H9 (cell line): ENCODE measurements at regions not wholly inside any gene's neighbourhood (a gene's known extent, or its start where the extent isn't known, plus 50 kb on each side); places are given as distances from the start of the nearest gene placed in this dataset.

Source experiments
- DNase-seq: peaks from one replicate; pipeline ENCODE4 v3.0.0-alpha.2; 2017
- H2AFZ ChIP-seq: one replicate; pipeline ENCODE4 v1.6.1; 2013; ENCODE audit warnings: mild to moderate bottlenecking, low read length, control low read depth, moderate library complexity
- H2AK5ac ChIP-seq: 2 replicates; pipeline ENCODE4 v1.6.1; 2013; ENCODE audit warnings: low read length, control low read depth, mixed read lengths; ENCODE audit not compliant: insufficient read length
- H2BK120ac ChIP-seq: one replicate; pipeline ENCODE4 v1.6.1; 2013; ENCODE audit warnings: low read depth, mild to moderate bottlenecking, low read length, control low read depth, inconsistent platforms; ENCODE audit not compliant: poor library complexity, severe bottlenecking
- H2BK12ac ChIP-seq: 2 replicates; pipeline ENCODE4 v1.6.1; 2013; ENCODE audit warnings: low read length, control low read depth, mixed read lengths, low read depth; ENCODE audit not compliant: insufficient read length
- H2BK15ac ChIP-seq: 2 replicates; pipeline ENCODE4 v1.6.1; 2013; ENCODE audit warnings: low read depth, low read length, control low read depth
- H2BK20ac ChIP-seq: one replicate; pipeline ENCODE4 v1.6.1; 2013; ENCODE audit warnings: low read depth, mild to moderate bottlenecking, low read length, control low read depth, inconsistent platforms; ENCODE audit not compliant: poor library complexity, severe bottlenecking
- H2BK5ac ChIP-seq: 2 replicates; pipeline ENCODE4 v1.6.1; 2013; ENCODE audit warnings: low read length, control low read depth, mixed read lengths; ENCODE audit not compliant: insufficient read length
- H3K14ac ChIP-seq: 2 replicates; pipeline ENCODE4 v1.6.1; 2013; ENCODE audit warnings: low read length, control low read depth; ENCODE audit not compliant: insufficient read depth
- H3K18ac ChIP-seq: 2 replicates; pipeline ENCODE4 v1.6.1; 2013; ENCODE audit warnings: low read depth, mild to moderate bottlenecking, mixed read lengths, low read length, control low read depth; ENCODE audit not compliant: insufficient read length
- H3K23ac ChIP-seq: 2 replicates; pipeline ENCODE4 v1.6.1; 2013; ENCODE audit warnings: low read length, control low read depth, mixed read lengths, low read depth; ENCODE audit not compliant: insufficient read length
- H3K23me2 ChIP-seq: 2 replicates; pipeline ENCODE4 v1.6.1; 2013; ENCODE audit warnings: low read depth, mild to moderate bottlenecking, mixed read lengths, low read length, control low read depth; ENCODE audit not compliant: insufficient read length, poor library complexity, severe bottlenecking
- H3K27ac ChIP-seq: 2 replicates; pipeline ENCODE4 v1.5.1; 2013; ENCODE audit warnings: low read length, control low read depth, mixed read lengths, low read depth; ENCODE audit not compliant: insufficient read length
- H3K27me3 ChIP-seq: 2 replicates; pipeline ENCODE4 v1.6.1; 2013; ENCODE audit warnings: low read length, control low read depth, inconsistent platforms; ENCODE audit not compliant: insufficient read depth
- H3K4ac ChIP-seq: 2 replicates; pipeline ENCODE4 v1.6.1; 2013; ENCODE audit warnings: low read depth, mild to moderate bottlenecking, control low read depth, inconsistent platforms, low read length, moderate library complexity
- H3K4me1 ChIP-seq: 2 replicates; pipeline ENCODE4 v1.6.1; 2013; ENCODE audit warnings: low read length, control low read depth, inconsistent platforms; ENCODE audit not compliant: insufficient read depth
- H3K4me2 ChIP-seq: 2 replicates; pipeline ENCODE4 v1.6.1; 2013; ENCODE audit warnings: low read length, control low read depth, mixed read lengths; ENCODE audit not compliant: insufficient read length, insufficient read depth
- H3K56ac ChIP-seq: 2 replicates; pipeline ENCODE4 v1.6.1; 2013; ENCODE audit warnings: low read depth, mild to moderate bottlenecking, mixed read lengths, low read length, control low read depth; ENCODE audit not compliant: insufficient read length
- H3K79me1 ChIP-seq: 2 replicates; pipeline ENCODE4 v1.6.1; 2013; ENCODE audit warnings: low read depth, mild to moderate bottlenecking, moderate library complexity, low read length, control low read depth, inconsistent platforms; ENCODE audit not compliant: insufficient read depth, poor library complexity, severe bottlenecking
- H3K79me2 ChIP-seq: 2 replicates; pipeline ENCODE4 v1.6.1; 2013; ENCODE audit warnings: low read length, control low read depth, inconsistent platforms; ENCODE audit not compliant: insufficient read depth
- H3K9ac ChIP-seq: 2 replicates; pipeline ENCODE4 v1.6.1; 2013; ENCODE audit warnings: low read length, control low read depth, mixed read lengths; ENCODE audit not compliant: insufficient read length; ENCODE audit errors: extremely low read depth
- H3K9me3 ChIP-seq: one replicate; pipeline ENCODE4 v1.6.1; 2013; ENCODE audit warnings: low read depth, low read length, inconsistent platforms; ENCODE audit not compliant: control insufficient read depth
- H3T11ph ChIP-seq: one replicate; pipeline ENCODE4 v1.6.1; 2013; ENCODE audit warnings: mild to moderate bottlenecking, low read length, control low read depth, inconsistent platforms
- H4K20me1 ChIP-seq: one replicate; pipeline ENCODE4 v1.6.1; 2013; ENCODE audit not compliant: control insufficient read depth, insufficient read length, insufficient read depth
- H4K5ac ChIP-seq: 2 replicates; pipeline ENCODE4 v1.6.1; 2013; ENCODE audit warnings: low read depth, mild to moderate bottlenecking, mixed read lengths, low read length, control low read depth; ENCODE audit not compliant: insufficient read length
- H4K8ac ChIP-seq: replicated peaks from 2 replicates; pipeline ENCODE4 v1.6.1; 2013; ENCODE audit warnings: low read length, control low read depth, mixed read lengths, low read depth; ENCODE audit not compliant: insufficient read length
- H4K91ac ChIP-seq: 2 replicates; pipeline ENCODE4 v1.6.1; 2013; ENCODE audit warnings: low read depth, mild to moderate bottlenecking, moderate library complexity, mixed read lengths, low read length, control low read depth; ENCODE audit not compliant: insufficient read length
- H3K27ac Mint-ChIP-seq, 3 experiments: 2 replicates in 2 of 3; 3 replicates in 1 of 3; pipeline ENCODE4 v1.8.0; 2020 to 2021; ENCODE audit warnings: mixed read lengths in 3 of 3, mild to moderate bottlenecking in 1 of 3, moderate library complexity in 1 of 3
- H3K27me3 Mint-ChIP-seq: 2 replicates; pipeline ENCODE4 v1.8.0; 2021; ENCODE audit warnings: low read depth, mild to moderate bottlenecking, moderate library complexity, mixed read lengths
- H3K36me3 Mint-ChIP-seq, 3 experiments: 2 replicates in 2 of 3; 3 replicates in 1 of 3; pipeline ENCODE4 v1.8.0; 2020 to 2021; ENCODE audit warnings: low read depth in 3 of 3, mixed read lengths in 3 of 3; ENCODE audit not compliant: insufficient read depth in 1 of 3
- H3K4me1 Mint-ChIP-seq, 2 experiments: 2 replicates each; pipeline ENCODE4 v1.8.0; 2020; ENCODE audit warnings: mixed read lengths in 2 of 2
- H3K4me3 Mint-ChIP-seq, 2 experiments: 2 replicates in 1 of 2; 3 replicates in 1 of 2; pipeline ENCODE4 v1.8.0; 2020 to 2021; ENCODE audit warnings: mild to moderate bottlenecking in 2 of 2, mixed read lengths in 2 of 2, moderate library complexity in 1 of 2
- H3K9me3 Mint-ChIP-seq, 2 experiments: 2 replicates in 1 of 2; 3 replicates in 1 of 2; pipeline ENCODE4 v1.8.0; 2020; ENCODE audit warnings: mild to moderate bottlenecking in 2 of 2, mixed read lengths in 2 of 2, moderate library complexity in 1 of 2
- WGBS: extraction: QIAGEN DNeasy Blood & Tissue Kit; methylation state at CpG from one replicate; pipeline ENCODE4 v1.1.7; 2013; ENCODE audit warnings: missing lambda C conversion rate, low lambda C conversion rate, mixed read lengths; ENCODE audit not compliant: insufficient read length; ENCODE audit errors: extremely low coverage; 5-methylcytosine and 5-hydroxymethylcytosine counted together
- TF ChIP-seq, protein P1 (sequence below): fragments of 200-600 bp; sonication (generic); conservative IDR thresholded peaks from 3 replicates; pipeline ENCODE4 v1.8.0; 2021; ENCODE audit warnings: antibody characterized with exemption, mild to moderate bottlenecking

DNA sequence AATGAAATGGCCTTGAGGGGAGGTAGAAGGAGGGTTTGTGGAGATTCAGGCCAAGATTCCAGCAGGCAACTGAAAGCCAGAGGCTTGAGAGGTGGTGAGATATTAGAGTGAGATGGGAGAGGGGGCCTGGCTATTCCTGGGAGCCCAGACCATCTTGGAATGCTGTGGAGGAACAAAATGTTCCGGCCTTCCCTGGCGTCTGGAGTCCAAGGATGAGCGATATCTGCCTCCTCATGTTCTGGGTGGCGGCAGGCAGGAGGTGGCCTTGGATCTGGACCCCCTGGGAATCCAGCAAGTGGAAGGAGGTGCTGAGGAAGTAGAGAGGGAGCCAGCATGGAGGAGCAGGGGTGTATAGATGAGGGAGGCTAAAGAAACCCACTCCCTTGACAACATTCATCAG, 335.9 kb downstream of the CYP26B1 start:
- Histone ChIP-seq H4K5ac (no peak overlapping the region), H3T11ph (no peak overlapping the region), H4K91ac (no peak overlapping the region), H2BK15ac (no peak overlapping the region), H4K20me1 (no peaks in the 10 kb centered on the region), H3K14ac (no peak overlapping the region), H3K4me1 (no peaks in the 10 kb centered on the region), H3K9ac (no peak overlapping the region), H2BK120ac (no peak overlapping the region), H3K27ac (no peak overlapping the region), H2BK5ac (no peak overlapping the region), H3K79me2 (no peaks in the 10 kb centered on the region), H3K9me3 (no peaks in the 10 kb centered on the region), H3K4me2 (no peak overlapping the region), H4K8ac (no peak overlapping the region), H3K56ac (no peak overlapping the region), H3K23ac (no peak overlapping the region), H2AFZ (no peak overlapping the region), H2BK12ac (no peak overlapping the region), H2BK20ac (no peak overlapping the region), H2AK5ac (no peak overlapping the region), H3K4ac (no peak overlapping the region), H3K27me3 (no peaks in the 10 kb centered on the region), H3K23me2 (no peaks in the 10 kb centered on the region), H3K18ac (no peak overlapping the region), H3K79me1 (no peaks in the 10 kb centered on the region)
- no CpG with 5 or more reads among the region's 4 CpGs for WGBS
- peaks cover 6% of the 10 kb centered on the region for H3K27me3 Mint-ChIP-seq
- no peaks in the 10 kb centered on the region for H3K36me3 Mint-ChIP-seq
- H3K4me1 Mint-ChIP-seq, result no peaks in the 10 kb centered on the region
- TF ChIP-seq, protein P1, sequence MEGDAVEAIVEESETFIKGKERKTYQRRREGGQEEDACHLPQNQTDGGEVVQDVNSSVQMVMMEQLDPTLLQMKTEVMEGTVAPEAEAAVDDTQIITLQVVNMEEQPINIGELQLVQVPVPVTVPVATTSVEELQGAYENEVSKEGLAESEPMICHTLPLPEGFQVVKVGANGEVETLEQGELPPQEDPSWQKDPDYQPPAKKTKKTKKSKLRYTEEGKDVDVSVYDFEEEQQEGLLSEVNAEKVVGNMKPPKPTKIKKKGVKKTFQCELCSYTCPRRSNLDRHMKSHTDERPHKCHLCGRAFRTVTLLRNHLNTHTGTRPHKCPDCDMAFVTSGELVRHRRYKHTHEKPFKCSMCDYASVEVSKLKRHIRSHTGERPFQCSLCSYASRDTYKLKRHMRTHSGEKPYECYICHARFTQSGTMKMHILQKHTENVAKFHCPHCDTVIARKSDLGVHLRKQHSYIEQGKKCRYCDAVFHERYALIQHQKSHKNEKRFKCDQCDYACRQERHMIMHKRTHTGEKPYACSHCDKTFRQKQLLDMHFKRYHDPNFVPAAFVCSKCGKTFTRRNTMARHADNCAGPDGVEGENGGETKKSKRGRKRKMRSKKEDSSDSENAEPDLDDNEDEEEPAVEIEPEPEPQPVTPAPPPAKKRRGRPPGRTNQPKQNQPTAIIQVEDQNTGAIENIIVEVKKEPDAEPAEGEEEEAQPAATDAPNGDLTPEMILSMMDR, result no peak
- peak; percentile 7 for DNase-seq
- H3K9me3 Mint-ChIP-seq, result no peaks in the 10 kb centered on the region; a peak in 2 of 5 replicates
- H3K27ac Mint-ChIP-seq, result no peak overlapping the region
- no peak overlapping the region for H3K4me3 Mint-ChIP-seq
